MM.1S (cell line): ENCODE measurements at regions not wholly inside any gene's neighbourhood (a gene's known extent, or its start where the extent isn't known, plus 50 kb on each side); places are given as distances from the start of the nearest gene placed in this dataset.
"Not testable (repeated sequence)": the region's sequence is repeated elsewhere in the genome, so short reads cannot be mapped to it uniquely, and the experiment has no call there.

ENCODE experiments used
- EZH2 ChIP-seq: fragments of 300-600 bp; sonication (generic); optimal IDR thresholded peaks from 2 replicates; pipeline ENCODE3; 2017; ENCODE audit warnings: low read depth, mild to moderate bottlenecking, antibody characterized with exemption, low read length, mixed read lengths
- TF ChIP-seq, protein P1 (sequence below): fragments of 300-600 bp; sonication (generic); IDR thresholded peaks from 2 replicates; pipeline ENCODE4 v1.5.1; 2016; ENCODE audit warnings: antibody characterized with exemption, low read length, mixed read lengths

DNA sequence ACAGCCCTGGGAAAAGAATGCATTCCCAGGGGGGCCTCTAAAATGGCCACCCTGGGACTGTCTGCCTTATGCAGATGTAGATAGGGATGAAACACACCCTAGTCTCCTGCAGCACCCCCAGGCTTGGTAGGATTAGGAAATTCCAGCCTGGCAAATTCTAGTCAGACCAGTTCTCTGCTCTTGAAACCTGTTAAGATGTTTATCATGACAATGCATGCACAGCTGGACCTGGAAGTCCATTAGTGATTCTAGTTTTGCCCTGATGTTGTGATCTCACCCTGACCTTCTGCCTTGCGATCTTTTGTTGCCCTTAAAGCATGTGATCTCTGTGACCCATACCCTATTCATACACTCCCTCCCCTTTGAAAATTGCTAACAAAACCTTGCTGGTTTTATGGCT, 337.7 kb downstream of the GUCY2F start:
- TF ChIP-seq, protein P1, sequence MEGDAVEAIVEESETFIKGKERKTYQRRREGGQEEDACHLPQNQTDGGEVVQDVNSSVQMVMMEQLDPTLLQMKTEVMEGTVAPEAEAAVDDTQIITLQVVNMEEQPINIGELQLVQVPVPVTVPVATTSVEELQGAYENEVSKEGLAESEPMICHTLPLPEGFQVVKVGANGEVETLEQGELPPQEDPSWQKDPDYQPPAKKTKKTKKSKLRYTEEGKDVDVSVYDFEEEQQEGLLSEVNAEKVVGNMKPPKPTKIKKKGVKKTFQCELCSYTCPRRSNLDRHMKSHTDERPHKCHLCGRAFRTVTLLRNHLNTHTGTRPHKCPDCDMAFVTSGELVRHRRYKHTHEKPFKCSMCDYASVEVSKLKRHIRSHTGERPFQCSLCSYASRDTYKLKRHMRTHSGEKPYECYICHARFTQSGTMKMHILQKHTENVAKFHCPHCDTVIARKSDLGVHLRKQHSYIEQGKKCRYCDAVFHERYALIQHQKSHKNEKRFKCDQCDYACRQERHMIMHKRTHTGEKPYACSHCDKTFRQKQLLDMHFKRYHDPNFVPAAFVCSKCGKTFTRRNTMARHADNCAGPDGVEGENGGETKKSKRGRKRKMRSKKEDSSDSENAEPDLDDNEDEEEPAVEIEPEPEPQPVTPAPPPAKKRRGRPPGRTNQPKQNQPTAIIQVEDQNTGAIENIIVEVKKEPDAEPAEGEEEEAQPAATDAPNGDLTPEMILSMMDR = not testable (repeated sequence)
- not testable (repeated sequence) for TF ChIP-seq EZH2
